ENCODE measurements at regions not wholly inside any gene's neighbourhood (a gene's known extent, or its start where the extent isn't known, plus 50 kb on each side); places are given as distances from the start of the nearest gene placed in this dataset.

- DNase-seq: no peak
Measured at GRCh38 chr3:46146548-46146947, 61.6 kb downstream of the CCR1 start.

DNA sequence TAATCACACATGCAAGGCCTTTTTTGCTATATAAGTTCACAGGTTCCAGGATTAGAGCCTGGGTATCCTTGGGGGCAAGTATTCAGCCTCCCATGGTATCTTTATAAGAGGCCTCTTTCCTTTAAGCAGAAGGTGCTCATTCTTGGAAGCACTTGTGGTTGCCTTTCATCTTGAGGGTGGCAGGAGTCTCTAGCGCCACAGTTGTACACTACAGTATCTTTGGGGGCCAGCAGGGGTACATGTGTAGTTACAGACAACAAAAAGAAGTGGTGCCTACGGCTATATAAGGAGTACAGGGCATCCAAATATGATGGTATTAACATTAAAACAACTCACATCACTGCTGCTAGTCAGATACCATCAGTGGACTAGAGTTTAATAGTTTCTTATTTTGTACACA lies 62.1 kb downstream of the CCR1 start:
- no peak for DNase-seq

- no peak for DNase-seq
Measured at GRCh38 chr3:46145147-46145546, 63.0 kb downstream of the CCR1 start.

DNA sequence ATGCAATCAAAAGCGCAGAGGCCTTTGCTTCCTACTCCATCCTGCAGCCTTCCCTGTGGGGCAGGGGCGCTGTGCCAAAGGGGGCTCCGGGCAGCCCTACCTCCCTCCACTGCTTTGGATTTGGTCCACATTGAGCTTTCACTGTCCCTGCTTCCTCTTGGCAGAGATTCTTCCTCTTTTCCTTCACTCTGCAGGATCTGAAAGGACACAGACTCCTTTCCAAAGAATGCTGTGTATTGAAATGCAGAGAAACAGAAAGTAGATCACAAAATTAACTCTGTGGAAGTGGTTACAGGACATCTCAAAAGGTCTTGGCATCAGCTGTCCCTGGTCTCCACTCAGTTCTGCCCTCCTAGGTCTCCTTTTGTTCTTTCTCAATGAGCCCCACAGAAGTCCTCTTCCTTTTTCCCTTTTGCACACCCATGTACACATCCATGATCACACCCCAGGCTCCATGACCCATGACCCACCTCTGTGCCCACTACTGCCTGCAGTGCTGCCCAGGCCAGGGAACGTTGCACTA lies 64.1 kb downstream of the CCR1 start:
- no peak for DNase-seq

GRCh38 chr3:46141813-46142212 lies 66.3 kb downstream of the CCR1 start:
- DNase-seq: no peak

GRCh38 chr3:46138581-46138980 lies 69.5 kb downstream of the CCR1 start:
- DNase-seq: no peak

DNA sequence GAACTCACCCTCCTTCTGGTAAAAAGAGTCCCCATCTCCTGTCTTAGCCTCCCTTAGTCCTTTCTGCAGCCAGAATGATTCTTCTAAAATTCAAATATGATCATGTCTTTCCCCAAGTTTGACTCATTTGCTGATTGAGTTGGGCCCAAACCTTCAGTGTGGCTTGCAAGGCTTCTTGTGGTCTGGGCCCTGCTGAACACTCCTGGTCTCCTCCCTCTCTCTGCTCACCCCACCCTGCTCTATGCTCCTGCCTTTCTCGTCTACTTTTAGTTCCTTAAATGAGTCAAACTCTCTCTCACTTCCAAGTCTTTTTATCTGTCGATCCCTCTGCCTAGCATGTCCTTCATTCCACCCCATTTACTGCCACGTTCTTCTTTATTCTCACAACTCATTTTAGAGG lies 72.6 kb downstream of the CCR1 start:
- DNase-seq: no peak

DNA sequence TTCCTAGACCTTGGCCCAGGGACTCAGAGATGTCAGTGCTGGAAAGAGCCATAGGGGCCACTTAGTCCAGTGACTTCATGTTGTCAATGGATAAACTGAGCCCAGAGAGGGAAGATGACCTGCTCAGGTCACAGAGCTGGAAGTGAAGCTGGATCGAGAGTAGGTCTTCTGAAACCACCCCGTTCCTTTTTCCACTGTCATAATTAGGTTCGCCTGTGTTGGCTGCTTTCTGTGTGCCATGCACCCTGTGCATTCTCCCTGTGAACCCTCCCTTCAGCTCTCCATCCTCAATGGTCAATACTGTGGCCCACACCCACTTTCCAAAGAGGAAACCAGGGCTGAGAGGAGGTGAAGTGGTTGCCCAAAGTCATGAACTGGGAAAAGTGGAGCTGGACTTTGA lies 74.8 kb downstream of the CCR1 start:
- DNase-seq: no peak

DNA sequence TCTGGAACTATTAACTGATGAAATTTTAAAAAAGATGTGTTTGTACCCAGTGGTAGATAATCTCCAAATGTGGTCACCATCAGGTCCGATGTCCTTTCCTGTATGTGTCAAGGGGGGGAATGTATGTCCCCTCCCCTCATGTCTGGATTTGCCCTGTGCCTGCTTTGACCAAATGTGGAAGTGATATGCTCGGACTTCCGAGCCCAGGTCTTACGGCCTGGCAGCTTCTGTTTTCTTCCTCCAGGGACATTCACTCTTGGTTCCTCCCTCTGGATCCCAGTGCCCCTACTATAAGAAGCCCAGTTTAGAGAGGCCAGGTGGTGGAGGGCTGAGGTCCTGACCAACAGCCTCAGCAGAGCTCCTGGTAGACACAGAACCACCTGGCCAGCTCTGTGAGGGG lies 75.5 kb downstream of the CCR1 start:
- DNase-seq: no peak

DNA sequence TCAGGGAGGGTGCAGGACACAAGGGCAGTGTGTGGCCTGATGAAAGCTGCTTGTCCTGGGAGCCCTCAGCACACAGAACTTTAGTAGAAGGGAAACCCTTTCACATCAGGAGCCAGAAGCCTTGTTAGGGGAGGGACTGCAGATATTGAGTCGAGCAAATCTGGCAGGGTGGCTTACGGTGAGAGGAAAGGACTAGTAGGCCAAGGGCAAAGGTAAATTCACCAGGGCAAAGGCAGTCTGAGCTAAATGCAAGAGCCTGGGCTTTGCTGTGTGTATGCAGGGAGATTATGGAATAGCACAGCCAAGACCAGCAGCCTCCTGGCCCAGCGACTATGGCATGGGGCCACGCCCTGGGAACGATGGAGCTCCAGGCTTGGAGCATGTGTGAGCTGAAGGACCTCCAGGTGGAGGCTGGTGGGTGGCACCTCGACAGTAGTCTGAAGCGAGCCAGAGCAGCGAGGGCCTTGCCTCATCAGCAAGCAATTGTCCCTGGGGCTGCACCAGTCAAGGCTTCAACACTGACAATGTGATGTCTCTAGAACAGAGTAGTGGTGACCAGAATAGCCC lies 76.1 kb downstream of the CCR1 start:
- no peak for DNase-seq

DNA sequence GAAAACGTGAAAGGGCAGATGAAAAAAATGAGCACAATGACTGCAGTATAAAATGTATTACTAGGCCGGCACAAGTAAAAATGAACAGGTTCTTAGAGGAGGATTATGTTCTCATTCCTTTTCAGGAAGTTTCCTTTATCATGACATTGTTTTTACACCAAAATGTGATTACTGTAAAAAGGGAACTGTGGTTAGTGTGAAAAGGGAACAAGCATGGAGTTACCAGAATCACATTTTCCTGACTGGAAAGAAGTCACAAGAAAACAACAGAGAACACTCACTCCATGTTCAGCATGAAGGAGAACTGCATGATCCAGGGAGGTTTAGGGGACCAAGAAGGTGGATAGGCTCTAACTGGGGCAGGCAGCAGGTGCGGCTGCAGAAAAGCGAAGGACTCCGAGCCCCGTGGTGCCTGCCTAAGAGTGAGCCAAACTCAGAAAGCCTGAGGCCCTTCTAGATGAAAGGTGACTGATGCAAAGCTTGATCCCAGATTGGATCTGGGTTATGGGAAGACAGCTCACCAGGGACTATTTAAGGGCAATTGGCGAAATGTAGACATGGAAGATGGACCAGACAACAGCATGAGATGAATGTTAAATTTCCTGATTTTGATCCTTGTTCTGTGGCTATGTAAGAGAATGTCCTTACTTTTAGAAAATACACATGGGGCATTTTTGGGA lies 77.3 kb downstream of the CCR1 start:
- DNase-seq: no peak

- DNase-seq: no peak
Measured at GRCh38 chr3:46129588-46130272, 78.4 kb downstream of the CCR1 start.

GRCh38 chr3:46127503-46127902 lies 80.6 kb downstream of the CCR1 start:
- no peak for DNase-seq

GRCh38 chr3:46124216-46125177 lies 83.6 kb downstream of the CCR1 start:
- DNase-seq: no peak

- DNase-seq: no peak
Measured at GRCh38 chr3:46123646-46124045, 84.5 kb downstream of the CCR1 start.

GRCh38 chr3:46122091-46122490 lies 86.0 kb downstream of the CCR1 start:
- no peak for DNase-seq

- no peak for DNase-seq
Measured at GRCh38 chr3:46120983-46121382, 87.1 kb downstream of the CCR1 start.

DNA sequence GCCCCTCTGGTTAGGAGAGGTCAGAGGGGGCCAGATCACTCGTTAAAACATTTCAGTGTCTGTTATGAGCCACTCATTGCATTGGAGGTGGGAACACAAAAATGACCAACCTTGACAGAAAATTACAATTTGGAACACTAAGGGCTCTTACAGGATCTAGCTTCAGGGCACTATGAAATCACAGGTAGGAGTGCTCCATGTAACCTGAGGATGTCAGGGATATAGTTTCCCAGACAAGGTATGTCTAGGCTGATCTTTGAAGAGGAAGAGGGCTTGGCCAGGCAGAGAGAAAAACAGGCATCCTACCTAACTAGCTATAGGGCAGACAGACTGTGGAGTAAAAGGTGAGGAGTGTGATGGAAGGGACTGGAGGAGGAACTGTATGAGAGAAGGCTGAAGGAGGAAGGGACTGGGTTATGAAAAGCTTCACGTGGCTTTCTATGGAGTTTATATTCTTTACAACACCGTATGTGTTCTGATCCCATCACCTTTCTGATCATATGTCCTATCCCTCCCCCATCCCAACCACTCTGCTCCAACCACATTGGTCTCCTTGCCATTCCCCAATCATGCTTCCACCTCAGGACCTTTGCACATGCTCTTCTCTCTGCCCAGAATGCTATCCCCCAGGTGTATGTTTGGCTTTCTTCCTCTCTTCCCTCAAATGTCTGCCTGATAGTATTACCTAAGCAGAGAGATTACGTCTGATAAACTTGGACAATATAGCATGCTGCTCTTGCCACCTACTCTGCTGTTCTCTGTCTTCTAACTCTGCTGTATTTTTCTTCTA lies 88.2 kb downstream of the CCR1 start:
- DNase-seq: no peak

GRCh38 chr3:46119253-46119652 lies 88.9 kb downstream of the CCR1 start:
- no peak for DNase-seq

- no peak for DNase-seq
Measured at GRCh38 chr3:46116996-46117395, 89.7 kb upstream of the XCR1 start.

DNA sequence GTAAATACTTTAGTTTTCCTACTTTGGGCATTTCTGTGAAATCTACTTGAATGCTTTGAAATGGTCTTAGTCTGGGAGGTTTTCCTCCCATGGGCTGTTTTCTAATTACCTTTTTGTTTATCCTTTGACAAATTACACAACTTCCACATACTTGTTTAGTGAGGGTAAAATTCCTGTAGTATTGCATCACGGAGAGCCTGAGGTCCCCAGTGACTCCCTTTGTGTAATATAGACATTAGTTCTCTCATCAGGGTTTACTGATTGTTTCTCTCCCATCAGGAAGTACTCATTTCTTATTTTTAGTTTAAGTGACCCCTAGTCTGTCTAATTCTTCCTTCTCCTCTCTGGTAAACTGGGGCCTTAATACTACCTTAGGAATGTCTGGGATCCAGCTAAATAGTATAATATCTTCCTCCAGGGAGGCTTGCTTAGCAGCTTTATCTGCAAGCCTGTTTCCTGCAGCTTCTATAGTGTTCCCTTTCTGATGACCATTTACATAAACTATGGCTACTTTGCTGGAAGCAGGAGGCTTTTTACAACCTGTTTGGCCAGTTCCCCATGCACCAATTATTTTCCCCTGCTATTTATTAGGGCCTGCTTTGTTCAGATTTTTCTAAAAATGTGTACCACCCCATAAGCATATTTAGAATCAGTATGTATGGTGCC lies 87.2 kb upstream of the XCR1 start:
- no peak for DNase-seq

- no peak for DNase-seq
Measured at GRCh38 chr3:46113608-46114007, 86.3 kb upstream of the XCR1 start.
